SK-N-SH (cell line): ENCODE measurements at regions not wholly inside any gene's neighbourhood (a gene's known extent, or its start where the extent isn't known, plus 50 kb on each side); places are given as distances from the start of the nearest gene placed in this dataset.
"Not testable (repeated sequence)": the region's sequence is repeated elsewhere in the genome, so short reads cannot be mapped to it uniquely, and the experiment has no call there.

Experiments used
- CTCF ChIA-PET: fragments of 300-600, 350-600 bp; formaldehyde crosslinking; extraction: SDS; loops from one replicate; lab custom pipeline; 2021; lab: Yijun Ruan, JAX
- POLR2A ChIA-PET: fragments of 350-600 bp; sonication (Branson Sonifier 250); formaldehyde crosslinking; extraction: SDS; loops from one replicate; lab custom pipeline; 2020; ENCODE audit warnings: antibody characterized with exemption, inconsistent platforms; lab: Yijun Ruan, JAX
- DNase-seq: peaks from one replicate; pipeline ENCODE4 v3.0.0; 2012
- H2AFZ ChIP-seq: fragments of 200-600 bp; sonication (generic); 2 replicates; pipeline ENCODE4 v1.8.1; 2016; ENCODE audit warnings: antibody characterized with exemption, mild to moderate bottlenecking, low read depth
- H3F3A ChIP-seq: fragments of 200-600 bp; sonication (generic); replicated peaks from 2 replicates; pipeline ENCODE3; 2016; ENCODE audit warnings: antibody characterized with exemption, mild to moderate bottlenecking; ENCODE audit not compliant: insufficient read depth
- H3K27ac ChIP-seq, 2 experiments: fragments of 200-500 bp in 1 of 2; fragments of 200-600 bp in 1 of 2; sonication (Bioruptor generic) in 1 of 2; sonication (generic), shearing (Covaris generic) in 1 of 2; 2 replicates each; pipeline versions ENCODE4 v1.5.1 to v1.6.1; 2014 to 2016; ENCODE audit warnings: low read depth in 2 of 2, inconsistent platforms in 1 of 2, low read length in 1 of 2, mild to moderate bottlenecking in 1 of 2, mixed read lengths in 1 of 2
- H3K27me3 ChIP-seq: fragments of 200-600 bp; sonication (generic), shearing (Covaris generic); 2 replicates; pipeline ENCODE4 v1.6.1; 2016; ENCODE audit warnings: mixed run types; ENCODE audit not compliant: insufficient read depth
- H3K36me3 ChIP-seq, 2 experiments: fragments of 200-500 bp in 1 of 2; fragments of 200-600 bp in 1 of 2; sonication (Bioruptor generic) in 1 of 2; sonication (generic) in 1 of 2; replicated peaks in 1 of 2; 2 replicates each; pipeline versions ENCODE3 to v1.5.1; 2014 to 2016; ENCODE audit warnings: low read length in 1 of 2, mild to moderate bottlenecking in 1 of 2; ENCODE audit not compliant: insufficient read depth in 2 of 2, control insufficient read depth in 1 of 2
- H3K4me1 ChIP-seq, 2 experiments: fragments of 200-500 bp in 1 of 2; fragments of 200-600 bp in 1 of 2; sonication (Bioruptor generic) in 1 of 2; sonication (generic), shearing (Covaris generic) in 1 of 2; 2 replicates each; pipeline versions ENCODE4 v1.5.1 to v1.6.1; 2014 to 2016; ENCODE audit warnings: low read depth in 1 of 2, low read length in 1 of 2, mixed run types in 1 of 2; ENCODE audit not compliant: insufficient read depth in 2 of 2, control insufficient read depth in 1 of 2
- H3K4me2 ChIP-seq: fragments of 200-600 bp; sonication (generic), shearing (Covaris generic); 2 replicates; pipeline ENCODE4 v1.6.1; 2017; ENCODE audit warnings: mixed run types
- H3K4me3 ChIP-seq, 2 experiments: fragments of 200-500 bp in 1 of 2; fragments of 200-600 bp in 1 of 2; sonication (Bioruptor generic) in 1 of 2; sonication (generic), shearing (Covaris generic) in 1 of 2; 2 replicates each; pipeline versions ENCODE4 v1.5.1 to v1.8.1; 2014 to 2016; ENCODE audit warnings: low read depth in 2 of 2, inconsistent platforms in 1 of 2, low read length in 1 of 2, mild to moderate bottlenecking in 1 of 2, mixed read lengths in 1 of 2, moderate library complexity in 1 of 2
- H3K79me2 ChIP-seq: fragments of 200-600 bp; sonication (generic); 2 replicates; pipeline ENCODE4 v1.8.1; 2017; ENCODE audit warnings: mild to moderate bottlenecking; ENCODE audit not compliant: insufficient read depth
- H3K9ac ChIP-seq: fragments of 200-600 bp; sonication (generic); 2 replicates; pipeline ENCODE4 v1.6.1; 2017; ENCODE audit warnings: mixed run types
- H3K9me2 ChIP-seq: fragments of 200-600 bp; sonication (generic); 2 replicates; pipeline ENCODE4 v1.6.1; 2017; ENCODE audit warnings: mixed run types
- H3K9me3 ChIP-seq: fragments of 200-600 bp; sonication (generic); 2 replicates; pipeline ENCODE4 v1.6.1; 2017; ENCODE audit warnings: mixed run types, mild to moderate bottlenecking, moderate library complexity
- H4K20me1 ChIP-seq: fragments of 200-600 bp; sonication (generic); 2 replicates; pipeline ENCODE4 v1.6.1; 2017; ENCODE audit warnings: mild to moderate bottlenecking, mixed run types; ENCODE audit not compliant: insufficient read depth
- WGBS: methylation state at CpG from one replicate; pipeline ENCODE4 v1.1.6; 2017; ENCODE audit warnings: low lambda C conversion rate; 5-methylcytosine and 5-hydroxymethylcytosine counted together

- H3K4me2 ChIP-seq, H3K79me2 ChIP-seq, H3K27me3 ChIP-seq, H3K4me3 ChIP-seq, H3K27ac ChIP-seq, CTCF ChIA-PET, H3K9ac ChIP-seq, H3F3A ChIP-seq, H3K4me1 ChIP-seq, H3K36me3 ChIP-seq, H2AFZ ChIP-seq, H3K9me2 ChIP-seq, POLR2A ChIA-PET, H4K20me1 ChIP-seq, H3K9me3 ChIP-seq, DNase-seq: not testable (repeated sequence)
- 53% methylated on average over 3 of the region's 3 CpGs for WGBS
These were observed 85.8 kb upstream of the POMZP3 start for GRCh38 chr7:76712926-76713325.

GRCh38 chr7:76711648-76712047 is 84.6 kb upstream of the POMZP3 start:
- H4K20me1 ChIP-seq, H3F3A ChIP-seq, H3K9ac ChIP-seq, H3K36me3 ChIP-seq, H3K27me3 ChIP-seq, H3K27ac ChIP-seq, H3K9me3 ChIP-seq, DNase-seq, H3K4me2 ChIP-seq, POLR2A ChIA-PET, H3K4me3 ChIP-seq, H3K4me1 ChIP-seq, H2AFZ ChIP-seq, H3K79me2 ChIP-seq, H3K9me2 ChIP-seq, CTCF ChIA-PET: not testable (repeated sequence)
- WGBS = 76% methylated on average over 2 of the region's 2 CpGs

- DNase-seq, H4K20me1 ChIP-seq, H3K9me2 ChIP-seq, POLR2A ChIA-PET, H3K36me3 ChIP-seq, H3K4me3 ChIP-seq, H3K27ac ChIP-seq, H3K9me3 ChIP-seq, H3K4me1 ChIP-seq, H2AFZ ChIP-seq, H3F3A ChIP-seq, CTCF ChIA-PET, H3K79me2 ChIP-seq, H3K9ac ChIP-seq, H3K27me3 ChIP-seq, H3K4me2 ChIP-seq: not testable (repeated sequence)
- WGBS = 58% methylated on average over 1 of the region's 1 CpG
These were observed 82.6 kb upstream of the POMZP3 start for GRCh38 chr7:76709703-76710102.

- H3K79me2 ChIP-seq, H3K9ac ChIP-seq, H4K20me1 ChIP-seq, POLR2A ChIA-PET, H3K4me3 ChIP-seq, H3K27me3 ChIP-seq, H3K4me2 ChIP-seq, H3K4me1 ChIP-seq, CTCF ChIA-PET, H3F3A ChIP-seq, H2AFZ ChIP-seq, H3K36me3 ChIP-seq, H3K9me3 ChIP-seq, H3K9me2 ChIP-seq, H3K27ac ChIP-seq, DNase-seq: not testable (repeated sequence)
- 34% methylated on average over 2 of the region's 2 CpGs for WGBS
These were observed 81.4 kb upstream of the POMZP3 start for GRCh38 chr7:76708446-76708845.

GRCh38 chr7:76703815-76704214 is 76.7 kb upstream of the POMZP3 start:
- not testable (repeated sequence) for H3F3A ChIP-seq

GRCh38 chr7:76686277-76686676 is 59.2 kb upstream of the POMZP3 start:
- CTCF ChIA-PET, H3K9me3 ChIP-seq, H3K4me3 ChIP-seq, H2AFZ ChIP-seq, H3F3A ChIP-seq, H3K27ac ChIP-seq, H3K79me2 ChIP-seq, H4K20me1 ChIP-seq, H3K9me2 ChIP-seq, H3K9ac ChIP-seq, DNase-seq, H3K27me3 ChIP-seq, H3K36me3 ChIP-seq, H3K4me2 ChIP-seq, H3K4me1 ChIP-seq, POLR2A ChIA-PET: not testable (repeated sequence)
- 67% methylated on average over 3 of the region's 3 CpGs for WGBS

More at GRCh38 chr7:76703815-76704214, 76.7 kb upstream of the POMZP3 start:
- H3K9me2 ChIP-seq, H2AFZ ChIP-seq, H3K9ac ChIP-seq, CTCF ChIA-PET, H3K27me3 ChIP-seq, H3K79me2 ChIP-seq, POLR2A ChIA-PET, H3K9me3 ChIP-seq, H3K4me2 ChIP-seq, DNase-seq, H3K4me3 ChIP-seq, H3K27ac ChIP-seq, H4K20me1 ChIP-seq, H3K36me3 ChIP-seq, H3K4me1 ChIP-seq: not testable (repeated sequence)

GRCh38 chr7:76684737-76685136 is 57.7 kb upstream of the POMZP3 start:
- H3K9me3 ChIP-seq, H3K79me2 ChIP-seq, POLR2A ChIA-PET, H3K27me3 ChIP-seq, CTCF ChIA-PET, H3K9me2 ChIP-seq, H3K9ac ChIP-seq, H3K36me3 ChIP-seq, H3K4me1 ChIP-seq, H4K20me1 ChIP-seq, DNase-seq, H3K27ac ChIP-seq, H2AFZ ChIP-seq, H3K4me3 ChIP-seq, H3K4me2 ChIP-seq, H3F3A ChIP-seq: not testable (repeated sequence)
- 72% methylated on average over 1 of the region's 1 CpG for WGBS
